HT-29 (cell line): ENCODE measurements at regions not wholly inside any gene's neighbourhood (a gene's known extent, or its start where the extent isn't known, plus 50 kb on each side); places are given as distances from the start of the nearest gene placed in this dataset.

ENCODE experiments used
- DNase-seq: peaks from one replicate; pipeline ENCODE4 v3.0.0-alpha.2; 2015; ENCODE audit warnings: low spot score

- DNase-seq, result no peak
Observed at GRCh38 chr11:28984231-28984630, 876.0 kb downstream of the METTL15 start.

GRCh38 chr11:28983780-28984179 is 875.6 kb downstream of the METTL15 start:
- DNase-seq, result no peak

GRCh38 chr11:28981381-28981780 is 873.2 kb downstream of the METTL15 start:
- DNase-seq, result no peak

- no peak for DNase-seq
Observed at GRCh38 chr11:28976801-28977145, 868.6 kb downstream of the METTL15 start.

GRCh38 chr11:28976012-28976800 is 868.0 kb downstream of the METTL15 start:
- no peak for DNase-seq

GRCh38 chr11:28969832-28970231 is 861.6 kb downstream of the METTL15 start:
- no peak for DNase-seq

GRCh38 chr11:28966951-28967350 is 858.8 kb downstream of the METTL15 start:
- no peak for DNase-seq

- no peak for DNase-seq
Observed at GRCh38 chr11:28965819-28966218, 857.6 kb downstream of the METTL15 start.

GRCh38 chr11:28964811-28965210 is 856.6 kb downstream of the METTL15 start:
- DNase-seq, result no peak

- no peak for DNase-seq
Observed at GRCh38 chr11:28963187-28963586, 855.0 kb downstream of the METTL15 start.

GRCh38 chr11:28962502-28962901 is 854.3 kb downstream of the METTL15 start:
- peak; percentile 33 for DNase-seq

- DNase-seq, result no peak
Observed at GRCh38 chr11:28961726-28962125, 853.5 kb downstream of the METTL15 start.

- peak; percentile 9 for DNase-seq
Observed at GRCh38 chr11:28956446-28956845, 848.3 kb downstream of the METTL15 start.

- DNase-seq, result no peak
Observed at GRCh38 chr11:28951191-28951590, 843.0 kb downstream of the METTL15 start.

- no peak for DNase-seq
Observed at GRCh38 chr11:28939381-28939780, 831.2 kb downstream of the METTL15 start.

- DNase-seq, result no peak
Observed at GRCh38 chr11:28938091-28938490, 829.9 kb downstream of the METTL15 start.

GRCh38 chr11:28932940-28933339 is 824.8 kb downstream of the METTL15 start:
- no peak for DNase-seq

GRCh38 chr11:28924004-28924403 is 815.8 kb downstream of the METTL15 start:
- no peak for DNase-seq

- DNase-seq, result no peak
Observed at GRCh38 chr11:28922386-28922981, 814.3 kb downstream of the METTL15 start.

GRCh38 chr11:28919194-28919593 is 811.0 kb downstream of the METTL15 start:
- DNase-seq, result no peak

- DNase-seq, result no peak
Observed at GRCh38 chr11:28913883-28914282, 805.7 kb downstream of the METTL15 start.

- DNase-seq, result no peak
Observed at GRCh38 chr11:28911829-28912228, 803.6 kb downstream of the METTL15 start.

GRCh38 chr11:28910926-28911325 is 802.7 kb downstream of the METTL15 start:
- no peak for DNase-seq
